ENCODE measurements at regions not wholly inside any gene's neighbourhood (a gene's known extent, or its start where the extent isn't known, plus 50 kb on each side); places are given as distances from the start of the nearest gene placed in this dataset.

DNA sequence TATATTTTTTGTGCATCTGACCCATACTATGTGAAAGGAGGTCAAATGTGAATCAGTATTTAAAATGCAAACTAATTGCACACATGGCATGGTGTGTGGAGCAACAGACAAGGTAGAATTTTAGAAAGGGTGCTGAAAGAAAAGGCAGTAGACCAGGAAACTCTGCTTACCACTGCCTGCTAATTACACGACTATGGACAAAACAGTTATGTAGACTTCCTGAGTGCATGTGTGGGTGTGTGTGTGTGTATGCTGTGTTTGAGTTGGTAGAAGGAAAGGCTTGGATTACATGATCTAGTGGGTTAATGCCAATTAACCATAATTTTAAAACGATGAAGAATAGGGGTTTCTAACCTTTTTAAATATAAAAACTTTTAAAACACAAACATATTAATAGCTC is 349.9 kb downstream of the SH3GL2 start:
- TF ChIP-seq, protein P1, sequence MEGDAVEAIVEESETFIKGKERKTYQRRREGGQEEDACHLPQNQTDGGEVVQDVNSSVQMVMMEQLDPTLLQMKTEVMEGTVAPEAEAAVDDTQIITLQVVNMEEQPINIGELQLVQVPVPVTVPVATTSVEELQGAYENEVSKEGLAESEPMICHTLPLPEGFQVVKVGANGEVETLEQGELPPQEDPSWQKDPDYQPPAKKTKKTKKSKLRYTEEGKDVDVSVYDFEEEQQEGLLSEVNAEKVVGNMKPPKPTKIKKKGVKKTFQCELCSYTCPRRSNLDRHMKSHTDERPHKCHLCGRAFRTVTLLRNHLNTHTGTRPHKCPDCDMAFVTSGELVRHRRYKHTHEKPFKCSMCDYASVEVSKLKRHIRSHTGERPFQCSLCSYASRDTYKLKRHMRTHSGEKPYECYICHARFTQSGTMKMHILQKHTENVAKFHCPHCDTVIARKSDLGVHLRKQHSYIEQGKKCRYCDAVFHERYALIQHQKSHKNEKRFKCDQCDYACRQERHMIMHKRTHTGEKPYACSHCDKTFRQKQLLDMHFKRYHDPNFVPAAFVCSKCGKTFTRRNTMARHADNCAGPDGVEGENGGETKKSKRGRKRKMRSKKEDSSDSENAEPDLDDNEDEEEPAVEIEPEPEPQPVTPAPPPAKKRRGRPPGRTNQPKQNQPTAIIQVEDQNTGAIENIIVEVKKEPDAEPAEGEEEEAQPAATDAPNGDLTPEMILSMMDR (IDR thresholded peaks at IDR 0.05; ENCODE audit: insufficient read depth, low read depth, low read length, missing control alignments) = no peak
- DNase-seq (ENCODE audit: low read depth) = no peak
- no peak overlapping the region for H3K4me3 ChIP-seq (ENCODE audit: low read depth, low read length)

DNA sequence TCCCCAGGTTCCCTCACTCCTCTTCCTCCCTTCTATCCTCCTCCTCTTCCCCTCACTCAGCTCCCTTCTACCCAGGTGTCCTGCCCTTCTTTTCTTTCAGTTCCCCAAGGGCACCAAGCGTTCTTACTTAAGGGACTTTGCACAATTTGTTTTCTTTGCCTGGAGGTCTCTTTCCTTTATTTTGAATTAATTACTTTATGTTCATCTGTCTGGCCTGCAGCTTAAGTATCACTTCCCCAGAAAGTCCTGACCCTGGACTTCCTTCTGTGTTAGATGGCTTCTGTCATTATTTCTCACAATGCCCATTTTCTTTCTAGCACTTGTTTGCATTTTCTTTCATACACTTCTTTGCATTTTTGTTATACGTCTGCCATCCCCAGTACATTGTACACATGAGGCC is 350.6 kb downstream of the SH3GL2 start:
- no peak for DNase-seq (ENCODE audit: low read depth)
- no peak overlapping the region for H3K4me3 ChIP-seq (ENCODE audit: low read depth, low read length)
- TF ChIP-seq, protein P1 (IDR thresholded peaks at IDR 0.05; ENCODE audit: insufficient read depth, low read depth, low read length, missing control alignments) = no peak

DNA sequence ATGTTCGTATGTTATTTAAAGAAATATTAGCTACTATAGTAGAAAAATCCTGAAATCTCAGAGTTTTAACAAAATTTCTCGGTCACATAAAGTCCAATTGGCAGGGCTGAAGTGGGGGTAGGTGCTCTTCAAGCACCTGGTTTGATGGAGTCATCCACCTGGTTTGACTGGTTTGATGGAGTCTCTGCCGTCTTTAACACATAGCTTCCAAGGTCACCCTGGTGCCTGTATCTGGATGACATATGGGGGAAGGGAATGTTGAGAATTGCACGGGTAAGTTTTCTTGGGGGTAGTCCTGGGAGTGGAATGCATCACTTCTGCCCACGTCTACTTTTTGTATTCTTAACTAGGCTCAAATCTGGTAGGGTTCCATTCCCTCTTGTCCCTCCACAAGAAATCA is 351.2 kb downstream of the SH3GL2 start:
- no peak overlapping the region for H3K4me3 ChIP-seq (ENCODE audit: low read depth, low read length)
- TF ChIP-seq, protein P1 (IDR thresholded peaks at IDR 0.05; ENCODE audit: insufficient read depth, low read depth, low read length, missing control alignments) = no peak
- no peak for DNase-seq (ENCODE audit: low read depth)

DNA sequence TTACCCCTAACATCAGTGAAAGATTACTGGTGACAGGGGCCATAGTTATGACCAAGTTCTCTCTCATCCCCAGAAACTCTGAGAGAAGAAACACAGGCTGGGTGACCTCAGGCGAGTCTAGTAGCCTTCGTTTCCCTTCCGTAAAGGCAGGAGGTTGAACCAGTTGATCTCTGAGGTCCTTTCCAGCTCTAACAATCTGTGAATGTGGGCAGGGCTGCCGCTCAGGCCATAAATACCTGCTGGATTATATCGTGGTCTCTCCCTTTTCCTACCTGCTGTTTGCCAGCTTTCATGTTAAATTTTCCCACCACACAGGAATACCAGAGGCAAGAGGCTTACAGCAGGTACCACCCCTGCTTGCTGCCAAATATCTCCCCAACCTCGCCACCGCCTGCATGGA is 357.5 kb downstream of the SH3GL2 start:
- H3K4me3 ChIP-seq (ENCODE audit: low read depth, low read length) = no peak overlapping the region
- TF ChIP-seq, protein P1 (IDR thresholded peaks at IDR 0.05; ENCODE audit: insufficient read depth, low read depth, low read length, missing control alignments) = no peak
- no peak for DNase-seq (ENCODE audit: low read depth)

DNA sequence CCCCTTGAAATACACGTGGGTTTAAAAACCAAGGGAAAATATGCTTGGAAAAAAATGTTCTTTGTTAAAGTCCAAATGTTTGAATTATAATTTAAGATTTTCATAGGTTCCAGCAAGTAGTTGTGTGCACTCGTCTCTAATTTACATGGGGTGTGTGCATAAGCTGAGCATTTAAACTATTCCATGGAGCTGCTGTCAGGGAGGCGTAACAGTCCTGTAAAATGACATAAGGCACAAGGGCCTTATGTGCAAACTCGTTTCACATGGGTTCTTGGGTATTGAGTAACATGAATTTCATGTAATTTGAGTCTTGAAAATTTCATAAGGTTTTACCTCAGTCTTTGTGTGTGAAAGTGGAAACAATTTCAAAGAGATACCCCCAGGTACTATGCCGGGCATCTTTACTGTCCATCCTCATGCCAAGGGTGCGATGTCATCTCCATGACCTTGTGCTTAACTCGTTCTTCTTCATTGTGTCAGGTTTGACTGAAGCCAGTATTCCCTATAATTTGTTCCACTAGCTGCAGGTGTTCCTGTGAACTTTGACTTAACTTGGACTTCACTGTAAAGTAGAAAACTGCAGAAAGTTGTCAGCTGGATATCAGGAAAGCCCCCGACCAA is 359.3 kb downstream of the SH3GL2 start:
- H3K4me3 ChIP-seq (ENCODE audit: low read depth, low read length) = no peak overlapping the region
- TF ChIP-seq, protein P1 (IDR thresholded peaks at IDR 0.05; ENCODE audit: insufficient read depth, low read depth, low read length, missing control alignments) = no peak
- DNase-seq (ENCODE audit: low read depth) = no peak

DNA sequence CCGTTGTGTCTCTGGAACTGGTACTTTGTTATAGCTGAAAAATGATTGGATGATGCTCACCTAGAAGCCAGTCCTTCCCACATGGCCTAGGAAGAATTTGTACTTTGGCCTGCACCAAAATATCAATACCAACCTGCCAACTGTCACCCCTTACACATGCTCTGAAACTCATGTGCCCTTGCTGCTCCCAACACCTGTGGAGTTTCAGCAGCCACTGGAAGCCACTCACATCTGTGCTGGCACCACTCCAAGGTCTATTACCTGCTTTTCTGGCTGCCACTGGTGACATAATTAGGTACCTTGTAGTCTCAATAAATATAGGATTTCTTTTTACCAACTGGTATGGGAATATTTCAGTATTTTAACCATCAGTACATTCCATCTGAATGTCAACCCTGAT is 363.6 kb downstream of the SH3GL2 start:
- TF ChIP-seq, protein P1 (IDR thresholded peaks at IDR 0.05; ENCODE audit: insufficient read depth, low read depth, low read length, missing control alignments) = no peak
- no peak for DNase-seq (ENCODE audit: low read depth)

DNA sequence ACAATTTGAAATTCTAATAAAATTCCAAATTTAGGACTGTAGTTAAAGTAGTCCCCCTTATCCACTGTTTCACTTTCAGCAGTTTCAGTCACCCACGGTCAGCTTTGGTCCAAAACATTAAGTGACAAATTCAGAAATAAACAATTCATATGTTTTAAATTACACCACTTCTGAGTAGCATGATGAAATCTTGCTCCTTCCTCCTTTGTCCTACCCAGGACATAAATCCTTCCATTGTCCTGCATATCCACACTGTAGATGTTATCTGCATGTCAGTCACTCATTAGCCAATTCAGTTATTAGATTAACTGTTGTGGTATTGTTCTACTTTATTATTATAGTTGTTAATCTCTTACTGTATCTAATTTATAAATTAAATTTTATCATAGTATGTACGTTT is 376.5 kb downstream of the SH3GL2 start:
- no peak overlapping the region for H3K4me3 ChIP-seq (ENCODE audit: low read depth, low read length)
- no peak for DNase-seq (ENCODE audit: low read depth)
- TF ChIP-seq, protein P1 (IDR thresholded peaks at IDR 0.05; ENCODE audit: insufficient read depth, low read depth, low read length, missing control alignments) = no peak

More for the DNA sequence above, 363.6 kb downstream of the SH3GL2 start:
- no peak overlapping the region for H3K4me3 ChIP-seq (ENCODE audit: low read depth, low read length)
